Astrocyte of the spinal cord (primary cell): ENCODE measurements at regions not wholly inside any gene's neighbourhood (a gene's known extent, or its start where the extent isn't known, plus 50 kb on each side); places are given as distances from the start of the nearest gene placed in this dataset.

Experiments
- DNase-seq: peaks from one replicate; pipeline ENCODE4 v3.0.0; 2011; ENCODE audit warnings: low read depth, low spot score
- H3K4me3 ChIP-seq: 2 replicates; pipeline ENCODE4 v1.5.1; 2011; ENCODE audit warnings: low read depth, mild to moderate bottlenecking, low read length, moderate library complexity
- in situ Hi-C: cut with HindIII; loops from 2 replicates; pipeline ENCODE4 v1.10.0; 2017; ENCODE audit warnings: low sequenced_read_pairs
- TF ChIP-seq, protein P1 (sequence below): IDR thresholded peaks from 2 replicates; pipeline ENCODE4 v1.5.1; 2012; ENCODE audit warnings: low read depth, mild to moderate bottlenecking, low read length, inconsistent platforms

DNA sequence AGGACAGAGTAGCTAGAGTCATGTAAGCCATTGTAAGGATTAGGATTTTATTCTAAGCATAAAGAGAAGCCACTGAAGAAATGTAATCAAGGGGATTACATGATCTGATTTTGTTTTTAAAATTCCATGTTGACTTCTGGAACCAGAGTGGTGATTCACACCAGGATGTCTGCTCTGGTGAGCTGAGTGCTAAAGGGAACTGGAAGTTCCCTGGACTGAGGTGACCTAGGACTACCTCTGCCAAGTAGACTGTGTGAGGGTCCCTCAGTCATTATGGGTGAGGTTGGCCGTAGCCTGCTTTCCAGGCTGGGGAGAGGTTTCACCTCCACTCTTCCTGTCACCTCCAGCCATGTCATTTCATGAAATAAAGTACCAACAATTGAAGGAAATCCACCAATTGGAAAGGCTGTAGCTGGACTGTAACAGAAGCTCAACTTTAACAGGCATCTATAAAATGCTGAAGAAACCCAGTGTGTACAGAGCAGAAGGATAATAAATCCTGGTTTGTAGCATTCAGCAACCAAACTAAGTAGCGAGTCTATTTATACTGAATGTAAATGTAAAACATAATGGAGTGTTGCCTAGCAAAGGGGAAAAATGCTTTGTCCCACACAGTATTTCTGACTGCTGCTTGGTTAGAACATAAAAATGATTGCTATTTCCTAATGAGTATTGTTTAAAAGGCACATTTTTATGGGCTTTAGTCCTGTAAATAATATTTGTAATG, 507.4 kb upstream of the PKDCC start:
- no peak overlapping the region for H3K4me3 ChIP-seq
- DNase-seq, result no peak
- in situ Hi-C loops, result no loop called here
- TF ChIP-seq, protein P1, sequence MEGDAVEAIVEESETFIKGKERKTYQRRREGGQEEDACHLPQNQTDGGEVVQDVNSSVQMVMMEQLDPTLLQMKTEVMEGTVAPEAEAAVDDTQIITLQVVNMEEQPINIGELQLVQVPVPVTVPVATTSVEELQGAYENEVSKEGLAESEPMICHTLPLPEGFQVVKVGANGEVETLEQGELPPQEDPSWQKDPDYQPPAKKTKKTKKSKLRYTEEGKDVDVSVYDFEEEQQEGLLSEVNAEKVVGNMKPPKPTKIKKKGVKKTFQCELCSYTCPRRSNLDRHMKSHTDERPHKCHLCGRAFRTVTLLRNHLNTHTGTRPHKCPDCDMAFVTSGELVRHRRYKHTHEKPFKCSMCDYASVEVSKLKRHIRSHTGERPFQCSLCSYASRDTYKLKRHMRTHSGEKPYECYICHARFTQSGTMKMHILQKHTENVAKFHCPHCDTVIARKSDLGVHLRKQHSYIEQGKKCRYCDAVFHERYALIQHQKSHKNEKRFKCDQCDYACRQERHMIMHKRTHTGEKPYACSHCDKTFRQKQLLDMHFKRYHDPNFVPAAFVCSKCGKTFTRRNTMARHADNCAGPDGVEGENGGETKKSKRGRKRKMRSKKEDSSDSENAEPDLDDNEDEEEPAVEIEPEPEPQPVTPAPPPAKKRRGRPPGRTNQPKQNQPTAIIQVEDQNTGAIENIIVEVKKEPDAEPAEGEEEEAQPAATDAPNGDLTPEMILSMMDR, result no peak

DNA sequence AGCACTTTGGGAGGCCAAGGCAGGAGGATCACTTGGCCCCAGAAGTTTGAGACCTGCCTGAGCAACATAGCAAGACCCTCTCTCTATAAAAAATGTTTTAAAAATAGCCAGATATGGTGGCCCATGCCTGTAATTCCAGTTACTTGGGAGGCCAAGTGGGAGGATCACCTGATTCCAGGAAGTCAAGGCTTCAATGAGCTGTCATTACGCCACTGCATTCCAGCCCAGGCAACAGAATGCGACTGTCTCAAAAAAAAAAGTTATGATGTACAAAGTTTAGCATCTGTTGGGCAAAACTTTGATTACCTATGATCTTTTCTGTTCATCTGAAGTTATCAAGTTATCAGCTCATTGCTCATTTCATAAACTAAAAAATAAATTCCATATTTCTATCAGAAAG, 504.1 kb upstream of the PKDCC start:
- no peak for DNase-seq
- TF ChIP-seq, protein P1, result no peak
- H3K4me3 ChIP-seq, result no peak overlapping the region
- in situ Hi-C loops, result no loop called here

DNA sequence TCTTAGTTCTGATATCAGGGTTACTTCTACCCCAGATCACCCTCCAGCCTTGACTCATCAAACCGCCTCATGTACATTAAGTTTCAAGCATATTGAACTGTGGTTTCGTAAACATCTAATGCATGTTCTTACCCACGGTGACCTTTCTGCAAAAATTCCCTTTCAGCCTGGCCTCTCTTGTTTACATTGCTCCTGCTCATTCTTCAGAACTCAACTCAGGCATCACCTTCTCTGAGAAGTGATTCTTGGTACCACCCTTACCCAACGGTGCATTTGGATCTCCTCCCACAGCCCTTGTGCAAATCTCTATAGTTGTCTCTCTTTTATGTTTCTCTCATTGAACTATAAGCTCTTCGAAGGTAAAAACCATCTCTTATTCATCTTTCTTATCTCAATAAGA, 503.1 kb upstream of the PKDCC start:
- DNase-seq, result no peak

DNA sequence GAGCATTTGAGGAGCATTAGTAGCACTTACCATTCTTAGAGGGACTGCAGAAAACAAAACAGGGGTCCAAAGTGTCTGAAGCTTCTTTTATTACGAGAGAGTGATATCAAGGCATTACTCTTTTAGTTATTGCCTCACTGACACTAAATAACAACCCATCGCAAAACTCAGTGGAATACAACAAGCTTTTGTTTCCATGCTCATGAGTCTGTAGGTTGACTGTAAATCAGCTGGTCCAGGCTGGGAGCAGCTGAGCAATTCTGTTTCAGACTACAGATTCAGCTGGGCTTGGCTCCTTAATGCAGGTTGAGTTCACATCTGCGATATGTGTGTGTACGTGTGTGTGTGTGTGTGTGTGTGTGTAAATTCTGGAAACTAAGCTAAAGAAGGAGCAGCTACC, 501.8 kb upstream of the PKDCC start:
- in situ Hi-C loops, result no loop called here
- no peak overlapping the region for H3K4me3 ChIP-seq
- TF ChIP-seq, protein P1, result no peak
- DNase-seq, result no peak

More for the DNA sequence above, 503.1 kb upstream of the PKDCC start:
- in situ Hi-C loops, result no loop called here
- H3K4me3 ChIP-seq, result no peak overlapping the region
- TF ChIP-seq, protein P1, result no peak

DNA sequence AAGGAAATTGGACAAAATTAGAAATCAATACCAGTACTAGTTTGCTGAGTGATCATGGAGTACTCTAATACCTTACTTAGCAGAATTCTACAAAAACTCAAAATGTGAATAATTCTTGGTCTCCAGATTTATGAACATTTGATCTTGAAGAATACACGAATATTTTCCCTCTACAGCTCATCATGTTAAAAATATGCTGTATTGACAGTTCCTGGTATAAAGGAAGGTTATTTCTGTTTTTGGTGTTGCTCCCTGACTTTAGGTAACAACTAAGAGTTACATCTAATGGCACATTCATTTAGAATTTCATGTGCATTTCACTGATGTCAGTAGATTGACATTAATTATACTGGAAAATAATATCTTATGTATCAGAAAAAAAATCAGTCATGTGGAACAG, 479.2 kb upstream of the PKDCC start:
- in situ Hi-C loops, result no loop called here

DNA sequence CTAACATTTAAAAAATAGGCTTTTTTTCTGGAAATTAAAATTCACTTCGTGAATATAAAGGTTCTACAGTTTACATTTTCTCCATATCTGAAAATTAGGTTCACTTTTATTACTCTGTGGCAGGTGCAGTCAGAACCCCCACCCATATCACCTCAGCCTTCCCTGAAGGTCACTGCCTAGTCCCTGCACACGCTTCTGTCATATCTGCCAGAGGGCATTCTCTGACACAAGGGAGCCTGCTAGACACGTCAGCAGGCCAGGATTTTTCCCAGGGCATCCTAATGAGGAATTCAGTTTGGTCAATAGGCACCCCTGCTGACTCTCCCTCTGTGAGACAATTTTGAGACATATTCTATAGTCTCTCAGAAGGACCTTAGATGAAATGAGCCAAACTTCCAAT, 475.7 kb upstream of the PKDCC start:
- no peak overlapping the region for H3K4me3 ChIP-seq
- in situ Hi-C loops, result no loop called here
- DNase-seq, result no peak
- TF ChIP-seq, protein P1, result no peak

More for the DNA sequence above, 479.2 kb upstream of the PKDCC start:
- no peak overlapping the region for H3K4me3 ChIP-seq
- TF ChIP-seq, protein P1, result no peak
- DNase-seq, result no peak
